SU-DHL-6 (cell line): ENCODE measurements at regions not wholly inside any gene's neighbourhood (a gene's known extent, or its start where the extent isn't known, plus 50 kb on each side); places are given as distances from the start of the nearest gene placed in this dataset.

Source experiments
- H2AFZ ChIP-seq: fragments of 200-600 bp; sonication (generic); 2 replicates; pipeline ENCODE4 v1.6.1; 2014; ENCODE audit warnings: low read depth, mild to moderate bottlenecking, moderate library complexity, mixed read lengths, antibody characterized with exemption, low read length; ENCODE audit not compliant: severe bottlenecking
- H3F3A ChIP-seq: fragments of 200-600 bp; shearing (Covaris generic); 2 replicates; pipeline ENCODE4 v1.6.0; 2016; ENCODE audit warnings: antibody characterized with exemption, mild to moderate bottlenecking; ENCODE audit not compliant: insufficient read depth
- H3K27ac ChIP-seq: fragments of 200-600 bp; sonication (generic); 2 replicates; pipeline ENCODE4 v1.5.1; 2016; ENCODE audit warnings: low read depth, mild to moderate bottlenecking, low read length, moderate library complexity, mixed read lengths
- H3K27me3 ChIP-seq: fragments of 200-600 bp; sonication (generic), shearing (Covaris generic); 2 replicates; pipeline ENCODE4 v1.6.0; 2014; ENCODE audit warnings: mild to moderate bottlenecking, low read length
- H3K36me3 ChIP-seq: fragments of 200-600 bp; sonication (generic); 2 replicates; pipeline ENCODE4 v1.6.1; 2014; ENCODE audit warnings: mild to moderate bottlenecking, low read length, mixed read lengths
- H3K4me2 ChIP-seq: fragments of 300-600, 200-600 bp; shearing (Covaris generic), sonication (generic); 2 replicates; pipeline ENCODE4 v1.6.0; 2014; ENCODE audit warnings: low read length, low read depth, mild to moderate bottlenecking; ENCODE audit not compliant: poor library complexity, severe bottlenecking
- H3K4me3 ChIP-seq: fragments of 200-600 bp; sonication (generic); 2 replicates; pipeline ENCODE4 v1.5.1; 2014; ENCODE audit warnings: antibody characterized with exemption, low read length, mild to moderate bottlenecking, mixed read lengths; ENCODE audit not compliant: insufficient read depth, poor library complexity, severe bottlenecking
- H3K79me2 ChIP-seq: fragments of 200-600 bp; sonication (generic); 2 replicates; pipeline ENCODE4 v1.6.1; 2014; ENCODE audit warnings: mild to moderate bottlenecking, low read length, moderate library complexity; ENCODE audit not compliant: insufficient read depth
- H3K9ac ChIP-seq: fragments of 200-600 bp; sonication (generic); 2 replicates; pipeline ENCODE4 v1.7.0; 2014; ENCODE audit warnings: mild to moderate bottlenecking, low read length
- H3K9me2 ChIP-seq: fragments of 200-600 bp; sonication (generic); replicated peaks from 2 replicates; pipeline ENCODE4 v1.6.1; 2014; ENCODE audit warnings: low read length; ENCODE audit not compliant: insufficient read depth
- H3K9me3 ChIP-seq: fragments of 200-600 bp; sonication (generic); 2 replicates; pipeline ENCODE4 v1.6.1; 2014; ENCODE audit warnings: low read length, mixed read lengths; ENCODE audit not compliant: insufficient read depth
- H4K20me1 ChIP-seq: fragments of 200-600 bp; sonication (generic); 2 replicates; pipeline ENCODE4 v1.6.1; 2014; ENCODE audit warnings: low read depth, mild to moderate bottlenecking, antibody characterized with exemption, low read length, moderate library complexity, mixed read lengths
- EZH2phosphoT487 ChIP-seq: fragments of 200-600 bp; sonication (generic), shearing (Covaris generic); conservative IDR thresholded peaks from 2 replicates; pipeline ENCODE4 v1.6.1; 2018; ENCODE audit warnings: mild to moderate bottlenecking, antibody characterized with exemption, low read length, moderate library complexity, mixed read lengths
- TF ChIP-seq, protein P1 (sequence below): fragments of 200-600 bp; sonication (generic); IDR thresholded peaks from one replicate; pipeline ENCODE4 v1.5.1; 2017; ENCODE audit warnings: antibody characterized with exemption, mild to moderate bottlenecking, low read length, moderate library complexity; ENCODE audit not compliant: insufficient read depth, poor library complexity, severe bottlenecking

DNA sequence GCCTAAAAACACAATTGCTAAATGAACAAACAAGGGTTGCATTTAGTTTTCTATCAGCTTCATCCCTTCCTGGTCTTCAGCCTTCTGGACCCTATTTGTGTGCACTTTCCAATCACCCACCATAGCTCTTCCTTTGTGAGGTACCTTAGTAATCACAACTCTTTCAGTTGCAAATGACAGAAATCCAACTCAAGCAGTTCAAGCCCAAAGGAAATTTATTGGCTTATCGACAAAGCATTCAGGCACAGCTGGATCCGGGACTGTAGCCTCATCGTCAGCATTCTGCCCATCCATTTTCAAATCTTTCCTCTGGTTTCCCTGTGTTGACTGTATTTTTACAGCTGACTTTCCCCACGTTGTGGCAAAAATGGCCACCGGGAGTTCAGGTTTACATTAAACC is 148.6 kb upstream of the VASH1 start:
- Histone ChIP-seq H2AFZ (no peak overlapping the region), H3K4me2 (no peak overlapping the region)
- TF ChIP-seq, protein P1, sequence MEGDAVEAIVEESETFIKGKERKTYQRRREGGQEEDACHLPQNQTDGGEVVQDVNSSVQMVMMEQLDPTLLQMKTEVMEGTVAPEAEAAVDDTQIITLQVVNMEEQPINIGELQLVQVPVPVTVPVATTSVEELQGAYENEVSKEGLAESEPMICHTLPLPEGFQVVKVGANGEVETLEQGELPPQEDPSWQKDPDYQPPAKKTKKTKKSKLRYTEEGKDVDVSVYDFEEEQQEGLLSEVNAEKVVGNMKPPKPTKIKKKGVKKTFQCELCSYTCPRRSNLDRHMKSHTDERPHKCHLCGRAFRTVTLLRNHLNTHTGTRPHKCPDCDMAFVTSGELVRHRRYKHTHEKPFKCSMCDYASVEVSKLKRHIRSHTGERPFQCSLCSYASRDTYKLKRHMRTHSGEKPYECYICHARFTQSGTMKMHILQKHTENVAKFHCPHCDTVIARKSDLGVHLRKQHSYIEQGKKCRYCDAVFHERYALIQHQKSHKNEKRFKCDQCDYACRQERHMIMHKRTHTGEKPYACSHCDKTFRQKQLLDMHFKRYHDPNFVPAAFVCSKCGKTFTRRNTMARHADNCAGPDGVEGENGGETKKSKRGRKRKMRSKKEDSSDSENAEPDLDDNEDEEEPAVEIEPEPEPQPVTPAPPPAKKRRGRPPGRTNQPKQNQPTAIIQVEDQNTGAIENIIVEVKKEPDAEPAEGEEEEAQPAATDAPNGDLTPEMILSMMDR, result no peak
- TF ChIP-seq EZH2phosphoT487, result no peak

DNA sequence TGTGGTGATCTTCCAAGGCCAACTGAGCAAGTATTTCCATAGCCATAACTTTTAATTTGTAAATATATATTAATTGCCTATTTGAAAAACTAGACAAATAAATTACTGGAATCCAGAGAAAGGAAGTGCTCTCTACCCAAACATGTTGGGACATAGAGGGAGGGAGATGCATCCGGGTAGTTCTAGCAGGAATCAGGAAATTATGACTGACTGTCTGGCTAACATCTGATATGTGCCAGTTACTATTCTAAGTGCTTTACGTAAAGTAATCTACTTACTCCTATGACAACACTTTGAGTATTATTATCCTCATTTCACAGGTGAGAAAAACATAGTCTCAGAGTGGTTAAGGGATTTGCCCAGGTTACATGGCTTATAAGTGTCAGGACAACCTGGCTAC is 147.7 kb upstream of the VASH1 start:
- no peak for TF ChIP-seq EZH2phosphoT487
- TF ChIP-seq, protein P1, result no peak
- Histone ChIP-seq H3K9me2 (no peaks in the 10 kb centered on the region), H3K9ac (no peak overlapping the region), H3K27me3 (no peaks in the 10 kb centered on the region), H2AFZ (no peak overlapping the region), H3K27ac (no peak overlapping the region), H3K4me2 (no peak overlapping the region), H4K20me1 (no peaks in the 10 kb centered on the region), H3K79me2 (no peaks in the 10 kb centered on the region), H3F3A (no peaks in the 10 kb centered on the region), H3K36me3 (no peaks in the 10 kb centered on the region), H3K9me3 (0 out of 2 replicates have a peak, but pooled peaks cover 4% of the 10 kb centered on the region), H3K4me3 (no peak overlapping the region)

More for the DNA sequence above, 148.6 kb upstream of the VASH1 start:
- no peak overlapping the region for H3K9ac ChIP-seq
- no peaks in the 10 kb centered on the region for H4K20me1 ChIP-seq
- H3K27ac ChIP-seq, result no peak overlapping the region
- H3K9me2 ChIP-seq, result no peaks in the 10 kb centered on the region
- H3K9me3 ChIP-seq, result 0 out of 2 replicates have a peak, but pooled peaks cover 4% of the 10 kb centered on the region
- no peak overlapping the region for H3K4me3 ChIP-seq
- H3K36me3 ChIP-seq, result no peaks in the 10 kb centered on the region
- no peaks in the 10 kb centered on the region for H3K79me2 ChIP-seq
- H3F3A ChIP-seq, result no peaks in the 10 kb centered on the region
- H3K27me3 ChIP-seq, result no peaks in the 10 kb centered on the region

DNA sequence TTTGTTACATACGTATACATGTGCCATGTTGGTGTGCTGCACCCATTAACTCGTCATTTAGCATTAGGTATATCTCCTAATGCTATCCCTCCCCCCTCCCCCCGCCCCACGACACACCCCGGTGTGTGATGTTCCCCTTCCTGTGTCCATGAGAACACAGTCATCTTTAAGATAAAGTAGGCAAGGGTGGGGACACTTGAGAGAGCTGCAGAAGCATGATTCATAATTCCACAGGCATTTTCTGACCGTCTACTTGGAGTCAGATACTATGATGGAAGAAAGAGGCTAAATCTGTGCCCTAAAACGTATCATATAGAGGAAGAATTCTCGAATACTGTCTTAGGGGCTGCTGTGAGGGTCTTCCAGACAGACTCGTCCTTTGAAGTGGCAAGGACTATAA is 145.9 kb upstream of the VASH1 start:
- no peaks in the 10 kb centered on the region for H3K79me2 ChIP-seq
- H3K4me3 ChIP-seq, result no peak overlapping the region
- H3K4me2 ChIP-seq, result no peak overlapping the region
- H3K9me2 ChIP-seq, result no peaks in the 10 kb centered on the region
- no peaks in the 10 kb centered on the region for H4K20me1 ChIP-seq
- H3K9me3 ChIP-seq, result 0 out of 2 replicates have a peak, but pooled peaks cover 4% of the 10 kb centered on the region
- TF ChIP-seq, protein P1, result no peak
- no peak for TF ChIP-seq EZH2phosphoT487
- H3K27ac ChIP-seq, result no peak overlapping the region
- H3F3A ChIP-seq, result no peaks in the 10 kb centered on the region
- H2AFZ ChIP-seq, result no peak overlapping the region
- H3K36me3 ChIP-seq, result no peaks in the 10 kb centered on the region
- no peak overlapping the region for H3K9ac ChIP-seq
- H3K27me3 ChIP-seq, result no peaks in the 10 kb centered on the region
